ENCODE measurements at regions not wholly inside any gene's neighbourhood (a gene's known extent, or its start where the extent isn't known, plus 50 kb on each side); places are given as distances from the start of the nearest gene placed in this dataset.
"Not testable (repeated sequence)": the region's sequence is repeated elsewhere in the genome, so short reads cannot be mapped to it uniquely, and the experiment has no call there.

GRCh38 chr14:106714446-106715428, 1188.4 kb downstream of the TMEM121 start:
- peak; percentile 93 for FAIRE-seq
- not testable (repeated sequence) for DNase-seq (ENCODE audit: insufficient read length, low spot score)
- TF ChIP-seq POU2F2 (IDR thresholded peaks at IDR 0.05; ENCODE audit: low read depth, low read length), result peak; percentile 66; the same call in 1 of the 2 replicates

DNA sequence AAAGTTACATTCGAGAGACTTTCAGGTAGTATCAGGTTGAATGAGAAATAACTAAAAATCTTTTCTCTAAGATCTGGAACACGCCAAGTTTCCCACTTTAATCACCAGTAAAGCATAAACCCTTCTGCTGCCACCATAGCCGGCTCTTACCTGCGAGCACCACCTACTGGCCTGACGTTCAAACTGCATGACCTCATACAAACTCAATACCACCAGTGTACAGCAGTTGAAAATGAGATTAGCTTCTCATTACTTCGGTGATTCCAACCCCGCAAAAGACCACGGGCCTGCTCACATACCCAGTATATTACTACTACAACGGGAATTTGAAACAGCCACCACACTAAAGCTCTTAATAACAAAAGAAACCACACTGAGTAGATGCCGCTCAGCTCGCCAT, 1191.2 kb downstream of the TMEM121 start:
- FAIRE-seq, result peak; percentile 99
- DNase-seq (ENCODE audit: insufficient read length, low spot score), result not testable (repeated sequence)

GRCh38 chr14:106719880-106720279, 1193.5 kb downstream of the TMEM121 start:
- peak; percentile 93 for FAIRE-seq
- not testable (repeated sequence) for DNase-seq (ENCODE audit: insufficient read length, low spot score)

DNA sequence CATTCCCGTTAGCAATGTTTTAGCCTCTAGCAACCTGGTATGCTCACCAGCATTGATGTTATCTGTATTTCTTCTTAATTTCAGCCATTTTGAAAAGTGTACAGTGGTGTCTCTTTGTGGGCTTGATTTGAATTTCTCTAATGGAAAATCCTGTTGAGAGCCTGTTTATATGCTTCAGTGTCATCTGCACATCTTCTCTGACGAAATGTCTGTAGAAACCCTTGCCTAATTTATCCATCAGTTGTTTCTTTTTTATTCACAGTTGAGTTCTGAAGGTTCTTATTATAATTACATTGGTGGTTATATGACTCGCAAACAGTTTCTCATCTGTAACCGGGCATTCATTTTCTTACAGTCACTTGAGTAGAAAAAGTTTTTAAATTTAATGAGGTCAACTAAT, 1195.5 kb downstream of the TMEM121 start:
- FAIRE-seq, result peak; percentile 64
- DNase-seq (ENCODE audit: insufficient read length, low spot score), result not testable (repeated sequence)

DNA sequence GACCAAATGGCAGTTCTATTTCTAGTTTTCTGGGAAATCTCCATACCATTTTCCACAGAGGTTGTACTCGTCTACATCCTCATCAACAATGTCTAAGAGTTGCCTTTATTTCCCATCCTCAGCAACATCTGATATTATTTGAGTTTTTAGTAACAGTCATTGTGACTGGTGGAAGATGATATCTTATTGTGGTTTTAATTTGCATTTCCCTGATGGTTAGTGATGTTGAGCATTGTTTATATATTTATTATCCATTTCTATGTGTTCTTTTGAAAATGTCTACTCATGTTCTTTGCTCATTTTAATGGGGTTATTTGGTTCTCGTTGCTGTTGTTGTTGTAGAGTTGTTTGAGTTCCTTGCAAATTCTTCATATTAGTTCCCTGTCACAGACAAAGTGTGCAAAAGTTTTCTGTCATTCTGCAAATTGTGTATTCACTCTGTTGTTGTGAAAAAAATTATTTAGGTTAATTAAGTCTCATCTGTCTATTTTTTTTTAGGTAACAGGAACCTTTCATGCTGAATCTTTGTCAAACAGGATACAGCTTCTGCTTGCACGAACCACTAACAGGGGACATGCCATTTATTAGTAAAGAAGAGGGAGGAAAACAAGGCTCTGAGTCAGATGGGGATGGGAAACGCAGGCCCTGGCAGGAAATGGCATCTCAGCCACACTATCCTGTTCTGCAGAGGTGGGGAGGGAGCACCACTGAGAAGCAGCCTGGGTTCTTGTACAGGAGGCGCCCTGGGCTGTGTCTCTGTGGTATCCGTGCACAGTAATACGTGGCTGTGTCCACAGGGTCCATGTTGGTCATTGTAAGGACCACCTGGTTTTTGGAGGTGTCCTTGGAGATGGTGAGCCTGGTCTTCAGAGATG, 1196.7 kb downstream of the TMEM121 start:
- peak; percentile 67 for FAIRE-seq
- not testable (repeated sequence) for DNase-seq (ENCODE audit: insufficient read length, low spot score)

DNA sequence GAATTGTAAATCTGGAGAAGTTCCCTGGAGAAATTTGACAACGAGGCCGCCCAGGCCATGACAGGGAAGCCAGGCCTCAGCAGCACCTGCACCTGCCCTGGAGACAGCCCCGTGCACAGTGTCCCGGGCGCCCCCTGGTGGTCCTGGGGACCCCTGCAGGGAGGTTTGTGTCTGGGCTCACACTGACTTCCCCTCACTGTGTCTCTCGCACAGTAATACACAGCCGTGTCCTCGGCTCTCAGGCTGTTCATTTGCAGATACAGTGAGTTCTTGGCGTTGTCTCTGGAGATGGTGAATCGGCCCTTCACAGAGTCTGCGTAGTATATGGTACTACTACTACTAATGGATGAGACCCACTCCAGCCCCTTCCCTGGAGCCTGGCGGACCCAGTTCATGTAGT, 1201.6 kb downstream of the TMEM121 start:
- FAIRE-seq; DNase-seq (ENCODE audit: insufficient read length, low spot score): not testable (repeated sequence)

DNA sequence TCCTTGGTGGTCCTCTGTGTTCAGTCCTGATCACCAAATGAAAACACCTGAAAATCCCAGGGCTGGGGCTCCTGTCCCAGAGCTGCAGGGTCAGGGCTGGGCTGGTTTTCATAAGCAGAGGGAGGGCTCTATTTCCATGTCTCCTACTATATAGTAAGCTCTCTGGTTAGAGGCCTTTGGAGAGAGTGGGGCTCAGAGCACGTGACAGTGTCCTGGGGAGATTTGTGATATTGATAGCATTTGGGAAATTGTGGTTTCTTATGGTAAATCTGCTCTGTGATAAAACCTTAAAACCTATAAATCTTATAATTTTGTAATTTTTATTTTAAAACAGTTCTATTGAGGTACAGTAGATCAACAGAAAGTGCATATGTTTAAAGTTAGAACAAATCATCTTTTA, 1202.2 kb downstream of the TMEM121 start:
- DNase-seq (ENCODE audit: insufficient read length, low spot score) (no peak), FAIRE-seq (no peak)
- TF ChIP-seq TAF1 (IDR thresholded peaks at IDR 0.05; ENCODE audit: low read depth, low read length) (no peak), POU2F2 (IDR thresholded peaks at IDR 0.05; ENCODE audit: low read depth, low read length) (no peak), POLR2A (IDR thresholded peaks at IDR 0.05; ENCODE audit: low read depth, low read length) (no peak), PAX5 (IDR thresholded peaks at IDR 0.05; ENCODE audit: insufficient read depth, low read length, severe bottlenecking) (no peak), POLR2AphosphoS5 (IDR thresholded peaks at IDR 0.05; ENCODE audit: low read depth, low read length) (no peak), SPI1 (IDR thresholded peaks at IDR 0.05; ENCODE audit: low read depth, low read length) (no peak)

GRCh38 chr14:106729551-106729950, 1203.2 kb downstream of the TMEM121 start:
- DNase-seq (ENCODE audit: insufficient read length, low spot score), result no peak
- TF ChIP-seq POLR2A (IDR thresholded peaks at IDR 0.05; ENCODE audit: low read depth, low read length) (no peak), TAF1 (IDR thresholded peaks at IDR 0.05; ENCODE audit: low read depth, low read length) (no peak), POU2F2 (IDR thresholded peaks at IDR 0.05; ENCODE audit: low read depth, low read length) (no peak), PAX5 (IDR thresholded peaks at IDR 0.05; ENCODE audit: insufficient read depth, low read length, severe bottlenecking) (no peak), SPI1 (IDR thresholded peaks at IDR 0.05; ENCODE audit: low read depth, low read length) (no peak), POLR2AphosphoS5 (IDR thresholded peaks at IDR 0.05; ENCODE audit: low read depth, low read length) (no peak)
- FAIRE-seq, result no peak

DNA sequence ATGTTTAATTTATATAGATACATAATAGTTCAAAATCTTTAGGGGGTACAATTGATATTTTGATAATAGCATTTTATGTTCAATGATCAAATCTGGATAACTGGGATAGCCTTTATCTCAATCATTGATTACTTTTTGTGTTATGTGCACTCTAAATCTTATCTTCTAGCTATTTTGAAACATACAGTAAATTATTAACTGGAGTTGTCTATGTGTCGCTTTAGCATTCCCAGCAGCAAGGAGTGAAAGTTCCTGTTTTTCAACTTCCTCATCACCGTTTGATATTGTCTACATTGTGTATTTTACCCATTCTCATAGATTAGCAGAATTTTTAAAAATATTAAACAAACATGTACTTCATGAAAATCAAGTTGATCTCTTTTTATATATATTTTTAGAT, 1207.4 kb downstream of the TMEM121 start:
- DNase-seq (ENCODE audit: insufficient read length, low spot score), result no peak
- FAIRE-seq, result no peak
- TF ChIP-seq TAF1 (IDR thresholded peaks at IDR 0.05; ENCODE audit: low read depth, low read length) (no peak), POU2F2 (IDR thresholded peaks at IDR 0.05; ENCODE audit: low read depth, low read length) (no peak), POLR2AphosphoS5 (IDR thresholded peaks at IDR 0.05; ENCODE audit: low read depth, low read length) (no peak), PAX5 (IDR thresholded peaks at IDR 0.05; ENCODE audit: insufficient read depth, low read length, severe bottlenecking) (no peak), POLR2A (IDR thresholded peaks at IDR 0.05; ENCODE audit: low read depth, low read length) (no peak), SPI1 (IDR thresholded peaks at IDR 0.05; ENCODE audit: low read depth, low read length) (no peak)

- no peak for FAIRE-seq
- no peak for TF ChIP-seq PAX5 (IDR thresholded peaks at IDR 0.05; ENCODE audit: insufficient read depth, low read length, severe bottlenecking)
- TF ChIP-seq SPI1 (IDR thresholded peaks at IDR 0.05; ENCODE audit: low read depth, low read length), result no peak
- no peak for TF ChIP-seq TAF1 (IDR thresholded peaks at IDR 0.05; ENCODE audit: low read depth, low read length)
- TF ChIP-seq POLR2A (IDR thresholded peaks at IDR 0.05; ENCODE audit: low read depth, low read length), result no peak
- TF ChIP-seq POLR2AphosphoS5 (IDR thresholded peaks at IDR 0.05; ENCODE audit: low read depth, low read length), result no peak
- no peak for TF ChIP-seq POU2F2 (IDR thresholded peaks at IDR 0.05; ENCODE audit: low read depth, low read length)
- no peak for DNase-seq (ENCODE audit: insufficient read length, low spot score)
Observed at GRCh38 chr14:106737021-106737420, 1210.6 kb downstream of the TMEM121 start.

- DNase-seq (ENCODE audit: insufficient read length, low spot score) (no peak), FAIRE-seq (no peak)
- TF ChIP-seq PAX5 (IDR thresholded peaks at IDR 0.05; ENCODE audit: insufficient read depth, low read length, severe bottlenecking), result no peak
- TF ChIP-seq TAF1 (IDR thresholded peaks at IDR 0.05; ENCODE audit: low read depth, low read length), result no peak
- TF ChIP-seq POLR2A (IDR thresholded peaks at IDR 0.05; ENCODE audit: low read depth, low read length), result no peak
- no peak for TF ChIP-seq POLR2AphosphoS5 (IDR thresholded peaks at IDR 0.05; ENCODE audit: low read depth, low read length)
- no peak for TF ChIP-seq POU2F2 (IDR thresholded peaks at IDR 0.05; ENCODE audit: low read depth, low read length)
- no peak for TF ChIP-seq SPI1 (IDR thresholded peaks at IDR 0.05; ENCODE audit: low read depth, low read length)
Observed at GRCh38 chr14:106738075-106738474, 1211.7 kb downstream of the TMEM121 start.

GRCh38 chr14:106738598-106739258, 1212.3 kb downstream of the TMEM121 start:
- DNase-seq (ENCODE audit: insufficient read length, low spot score); FAIRE-seq: not testable (repeated sequence)

- not testable (repeated sequence) for DNase-seq (ENCODE audit: insufficient read length, low spot score); FAIRE-seq
Observed at GRCh38 chr14:106741086-106741827, 1214.9 kb downstream of the TMEM121 start.

GRCh38 chr14:106745016-106745767, 1218.8 kb downstream of the TMEM121 start:
- FAIRE-seq; DNase-seq (ENCODE audit: insufficient read length, low spot score): not testable (repeated sequence)
